Epithelial cell of esophagus (primary cell): ENCODE measurements at regions not wholly inside any gene's neighbourhood (a gene's known extent, or its start where the extent isn't known, plus 50 kb on each side); places are given as distances from the start of the nearest gene placed in this dataset.

ENCODE experiments used
- DNase-seq: peaks from one replicate; pipeline ENCODE4 v3.0.0; 2010; ENCODE audit warnings: low read depth
- H3K4me3 ChIP-seq: 2 replicates; pipeline ENCODE4 v1.5.1; 2011; ENCODE audit warnings: mild to moderate bottlenecking, low read length, control low read depth
- CTCF ChIP-seq: IDR thresholded peaks from 2 replicates; pipeline ENCODE4 v1.5.1; 2011; ENCODE audit warnings: low read depth, mild to moderate bottlenecking, low read length, control low read depth, inconsistent platforms; ENCODE audit not compliant: insufficient read depth; ENCODE audit errors: missing control alignments

GRCh38 chr4:177566691-177567090 lies 124.5 kb upstream of the AGA start:
- H3K4me3 ChIP-seq, result no peak overlapping the region
- no peak for TF ChIP-seq CTCF
- DNase-seq, result no peak

- TF ChIP-seq CTCF, result no peak
- no peak overlapping the region for H3K4me3 ChIP-seq
- DNase-seq, result no peak
These were observed 126.7 kb upstream of the AGA start for GRCh38 chr4:177568931-177569330.

- no peak for DNase-seq
- no peak for TF ChIP-seq CTCF
These were observed 127.2 kb upstream of the AGA start for GRCh38 chr4:177569434-177569833.

GRCh38 chr4:177573507-177573906 lies 131.3 kb upstream of the AGA start:
- TF ChIP-seq CTCF, result no peak
- H3K4me3 ChIP-seq, result no peak overlapping the region
- DNase-seq, result peak; percentile 91

More at GRCh38 chr4:177569434-177569833, 127.2 kb upstream of the AGA start:
- H3K4me3 ChIP-seq, result no peak overlapping the region

- no peak overlapping the region for H3K4me3 ChIP-seq
- no peak for DNase-seq
- TF ChIP-seq CTCF, result no peak
These were observed 132.2 kb upstream of the AGA start for GRCh38 chr4:177574446-177574845.

GRCh38 chr4:177579649-177580048 lies 137.4 kb upstream of the AGA start:
- peak; percentile 21 for TF ChIP-seq CTCF

GRCh38 chr4:177582992-177583391 lies 140.8 kb upstream of the AGA start:
- TF ChIP-seq CTCF, result no peak
- peak; percentile 35 for DNase-seq
- no peak overlapping the region for H3K4me3 ChIP-seq

More at GRCh38 chr4:177579649-177580048, 137.4 kb upstream of the AGA start:
- no peak overlapping the region for H3K4me3 ChIP-seq
- no peak for DNase-seq
